K562 (cell line): ENCODE measurements at regions not wholly inside any gene's neighbourhood (a gene's known extent, or its start where the extent isn't known, plus 50 kb on each side); places are given as distances from the start of the nearest gene placed in this dataset.

Source experiments
- ATAC-seq: fragments of 200-7000 bp; cut with Tn5 transposase; 3 replicates; pipeline ENCODE4 v1.9.1; 2020; ENCODE audit warnings: moderate library complexity
- BruUV-seq: library from RNA; stranded (reverse); fragments of 400-500 nt; replicated peaks from 2 replicates; lab custom pipeline; 2021; lab: Mats Ljungman, UMichigan
- CTCF ChIA-PET: fragments of 300-600 bp; formaldehyde crosslinking; extraction: SDS; loops from one replicate; lab custom pipeline; 2021; ENCODE audit warnings: low intra/inter-chr PET ratio; lab: Yijun Ruan, JAX
- POLR2A ChIA-PET: fragments of 300-600, 350-650 bp; sonication (Branson Sonifier 250); formaldehyde crosslinking; extraction: SDS; loops from one replicate; lab custom pipeline; 2021; ENCODE audit warnings: antibody characterized with exemption, inconsistent platforms; lab: Yijun Ruan, JAX
- DNase-seq, 4 experiments: peaks; one replicate each; pipeline versions ENCODE4 v3.0.0 to v3.0.0-alpha.2; 2011 to 2018; ENCODE audit warnings: low spot score in 3 of 4, mixed read lengths in 3 of 4; ENCODE audit errors: extremely low read depth in 1 of 4
- FAIRE-seq: peaks from 2 replicates; lab custom pipeline; 2011; peaks lifted over from hg19 to GRCh38; lab: Jason Lieb, UNC
- H2AFZ ChIP-seq: 2 replicates; pipeline ENCODE4 v1.6.0; 2011; ENCODE audit warnings: low read depth, low read length, control low read depth, inconsistent platforms
- H3K27ac ChIP-seq: fragments of 200-600 bp; 3 replicates; pipeline ENCODE4 v1.8.0; 2011; ENCODE audit warnings: low read depth, mild to moderate bottlenecking, control low read depth, inconsistent platforms, low read length, moderate library complexity, mixed read lengths; ENCODE audit errors: extremely low read depth
- H3K27me3 ChIP-seq, 2 experiments: fragments of 300-600 bp in 1 of 2; 2 replicates in 1 of 2; 3 replicates in 1 of 2; pipeline versions ENCODE4 v1.6.0 to v1.8.0; 2011; ENCODE audit warnings: inconsistent platforms in 2 of 2, low read length in 2 of 2, mild to moderate bottlenecking in 1 of 2, mixed read lengths in 1 of 2, moderate library complexity in 1 of 2; ENCODE audit not compliant: control insufficient read depth in 2 of 2, insufficient read depth in 2 of 2
- H3K36me3 ChIP-seq: fragments of 300-600 bp; 3 replicates; pipeline ENCODE4 v1.8.0; 2011; ENCODE audit warnings: mild to moderate bottlenecking, low read length, inconsistent platforms; ENCODE audit not compliant: control insufficient read depth, insufficient read depth
- H3K4me1 ChIP-seq, 2 experiments: fragments of 200-600 bp in 1 of 2; replicated peaks in 1 of 2; 2 replicates in 1 of 2; 3 replicates in 1 of 2; pipeline versions ENCODE4 v1.5.1 to v1.8.0; 2011; ENCODE audit warnings: inconsistent platforms in 2 of 2, low read length in 2 of 2, mild to moderate bottlenecking in 1 of 2, mixed read lengths in 1 of 2, moderate library complexity in 1 of 2; ENCODE audit not compliant: control insufficient read depth in 2 of 2, insufficient read depth in 2 of 2
- H3K4me2 ChIP-seq: 2 replicates; pipeline ENCODE4 v1.6.1; 2011; ENCODE audit warnings: low read length, control low read depth, inconsistent platforms, mixed read lengths; ENCODE audit not compliant: insufficient read depth
- H3K4me3 ChIP-seq: fragments of 200-600 bp; sonication (generic), shearing (Covaris generic); 2 replicates; pipeline ENCODE4 v1.5.1; 2016; ENCODE audit warnings: control low read depth, inconsistent platforms
- H3K79me2 ChIP-seq: fragments of 200-600 bp; 3 replicates; pipeline ENCODE4 v1.8.0; 2011; ENCODE audit warnings: low read length, inconsistent platforms; ENCODE audit not compliant: control insufficient read depth, insufficient read depth
- H3K9ac ChIP-seq, 2 experiments: 2 replicates each; pipeline versions ENCODE4 v1.6.0 to v1.6.1; 2011; ENCODE audit warnings: low read depth in 2 of 2, low read length in 2 of 2, control low read depth in 1 of 2, inconsistent platforms in 1 of 2, mild to moderate bottlenecking in 1 of 2, mixed read lengths in 1 of 2; ENCODE audit not compliant: insufficient read depth in 1 of 2
- H3K9me1 ChIP-seq: one replicate; pipeline ENCODE4 v1.6.0; 2011; ENCODE audit warnings: inconsistent platforms, mild to moderate bottlenecking, low read length, moderate library complexity; ENCODE audit not compliant: control insufficient read depth, insufficient read depth
- H3K9me3 ChIP-seq: replicated peaks from 2 replicates; pipeline ENCODE4 v1.5.1; 2011; ENCODE audit warnings: low read depth, low read length, inconsistent platforms; ENCODE audit not compliant: control insufficient read depth, insufficient read depth
- H4K20me1 ChIP-seq: replicated peaks from 2 replicates; pipeline ENCODE4 v1.6.1; 2011; ENCODE audit warnings: low read length, inconsistent platforms, mixed read lengths; ENCODE audit not compliant: control insufficient read depth, insufficient read depth
- CHD4 ChIP-seq: fragments of 200-600 bp; sonication (generic); IDR thresholded peaks from 3 replicates; pipeline ENCODE4 v1.6.1; 2012; ENCODE audit warnings: low read depth, mild to moderate bottlenecking, mixed read lengths, low read length, inconsistent platforms; ENCODE audit not compliant: insufficient read depth, insufficient replicate concordance, poor library complexity, severe bottlenecking
- HES1 ChIP-seq: fragments of 450-650 bp; IDR thresholded peaks from 2 replicates; pipeline ENCODE4 v1.6.1; 2016; ENCODE audit warnings: low read depth, mild to moderate bottlenecking, moderate library complexity
- KAT2B ChIP-seq: IDR thresholded peaks from one replicate; pipeline ENCODE4 v1.6.1; 2012; ENCODE audit warnings: low read depth, mild to moderate bottlenecking, control low read depth, inconsistent platforms, low read length, moderate library complexity
- MNT ChIP-seq, 2 experiments: fragments of 450-650 bp; conservative IDR thresholded peaks; 2 replicates each; pipeline ENCODE4 v1.6.1; 2017; ENCODE audit warnings: mild to moderate bottlenecking in 2 of 2, moderate library complexity in 2 of 2
- NCOR1 ChIP-seq: fragments of 450-650 bp; IDR thresholded peaks from 2 replicates; pipeline ENCODE4 v1.6.1; 2016; ENCODE audit warnings: mild to moderate bottlenecking, moderate library complexity
- POLR2B ChIP-seq: fragments of 450-650 bp; IDR thresholded peaks from 2 replicates; pipeline ENCODE4 v1.6.1; 2018; ENCODE audit warnings: low read depth; ENCODE audit not compliant: partially characterized antibody
- POLR2H ChIP-seq: IDR thresholded peaks from 2 replicates; pipeline ENCODE4 v1.6.1; 2016; ENCODE audit warnings: missing genetic modification characterization, low read depth, mild to moderate bottlenecking, control low read depth, missing compliant biosample characterization, moderate library complexity
- SIN3B ChIP-seq: fragments of 450-650 bp; IDR thresholded peaks from 2 replicates; pipeline ENCODE4 v1.6.1; 2017; ENCODE audit warnings: low read depth, mild to moderate bottlenecking, moderate library complexity
- XRCC4 ChIP-seq: IDR thresholded peaks from one replicate; pipeline ENCODE4 v1.6.1; 2011; ENCODE audit not compliant: insufficient read depth, insufficient read length; ENCODE audit errors: extremely low read depth
- ZNF696 ChIP-seq: fragments of 250-450 bp; sonication (Bioruptor Pico); conservative IDR thresholded peaks from 2 replicates; pipeline ENCODE4 v1.4.0; 2020; ENCODE audit warnings: mild to moderate bottlenecking, moderate library complexity
- WGBS: fragments of 100-300 bp; shearing (Covaris generic); methylation state at CpG from one replicate; pipeline ENCODE4 v1.1.6; 2016; ENCODE audit warnings: low coverage, mixed read lengths; ENCODE audit not compliant: insufficient coverage; ENCODE audit errors: missing lambda C conversion rate; 5-methylcytosine and 5-hydroxymethylcytosine counted together
- in situ Hi-C: fragments of 300-500 bp; cut with MboI; formaldehyde crosslinking; loops from 4 replicates; pipeline ENCODE4 v1.15.0; 2018; ENCODE audit warnings: inconsistent platforms, mixed read lengths
- intact Hi-C: fragments of 100-400 bp; cut with micrococcal nuclease; formaldehyde crosslinking; loops from 2 replicates; pipeline ENCODE4 v1.14.2; 2022

- Histone ChIP-seq H3K9ac (no peak overlapping the region), H3K27ac (no peak overlapping the region), H3K4me3 (no peak overlapping the region), H3K79me2 (no peaks in the 10 kb centered on the region), H4K20me1 (no peaks in the 10 kb centered on the region), H3K27me3 (no peaks in the 10 kb centered on the region), H3K4me2 (no peak overlapping the region), H3K36me3 (no peaks in the 10 kb centered on the region), H3K9me3 (no peaks in the 10 kb centered on the region), H2AFZ (no peak overlapping the region), H3K9me1 (no peaks in the 10 kb centered on the region), H3K4me1 (no peaks in the 10 kb centered on the region)
- no peak for DNase-seq
- ATAC-seq: no peak
- in situ Hi-C loops (no loop called here), intact Hi-C loops (no loop called here)
- no peak for FAIRE-seq
- ChIA-PET CTCF (no interaction called here), POLR2A (no interaction called here)
- TF ChIP-seq POLR2H (tag) (no peak), NCOR1 (no peak), ZNF696 (CRISPR knock-in tag) (no peak), CHD4 (no peak), HES1 (no peak), XRCC4 (no peak), POLR2B (no peak), KAT2B (no peak), SIN3B (no peak), MNT (conservative IDR thresholded peaks at IDR 0.05) (no peak)
- no TSS peak for BruUV-seq
- WGBS: 6% methylated on average over 2 of the region's 2 CpGs
These were observed 207.3 kb upstream of the DDX18 start for GRCh38 chr2:117607202-117607601.
